ENCODE measurements at regions not wholly inside any gene's neighbourhood (a gene's known extent, or its start where the extent isn't known, plus 50 kb on each side); places are given as distances from the start of the nearest gene placed in this dataset.

GRCh38 chr1:113325022-113325421, 65.3 kb upstream of the MAGI3 start:
- no peak overlapping the region for H3K4me3 ChIP-seq (ENCODE audit: low read length)
- TF ChIP-seq CTCF (conservative IDR thresholded peaks at IDR 0.05; ENCODE audit: low read length) = no peak
- DNase-seq (ENCODE audit: low read depth) = peak; percentile 13

GRCh38 chr1:113326976-113327375, 63.3 kb upstream of the MAGI3 start:
- DNase-seq (ENCODE audit: low read depth) = no peak
- H3K4me3 ChIP-seq (ENCODE audit: low read length) = no peak overlapping the region
- no peak for TF ChIP-seq CTCF (conservative IDR thresholded peaks at IDR 0.05; ENCODE audit: low read length)

GRCh38 chr1:113333056-113333455, 57.3 kb upstream of the MAGI3 start:
- no peak for TF ChIP-seq CTCF (conservative IDR thresholded peaks at IDR 0.05; ENCODE audit: low read length)
- no peak for DNase-seq (ENCODE audit: low read depth)
- H3K4me3 ChIP-seq (ENCODE audit: low read length) = no peak overlapping the region

- DNase-seq (ENCODE audit: low read depth) = no peak
- TF ChIP-seq CTCF (conservative IDR thresholded peaks at IDR 0.05; ENCODE audit: low read length) = no peak
- no peak overlapping the region for H3K4me3 ChIP-seq (ENCODE audit: low read length)
These were observed 50.3 kb upstream of the MAGI3 start for GRCh38 chr1:113340038-113340437.

Measured in AG10803 (cell line).